ENCODE measurements at regions not wholly inside any gene's neighbourhood (a gene's known extent, or its start where the extent isn't known, plus 50 kb on each side); places are given as distances from the start of the nearest gene placed in this dataset.

DNA sequence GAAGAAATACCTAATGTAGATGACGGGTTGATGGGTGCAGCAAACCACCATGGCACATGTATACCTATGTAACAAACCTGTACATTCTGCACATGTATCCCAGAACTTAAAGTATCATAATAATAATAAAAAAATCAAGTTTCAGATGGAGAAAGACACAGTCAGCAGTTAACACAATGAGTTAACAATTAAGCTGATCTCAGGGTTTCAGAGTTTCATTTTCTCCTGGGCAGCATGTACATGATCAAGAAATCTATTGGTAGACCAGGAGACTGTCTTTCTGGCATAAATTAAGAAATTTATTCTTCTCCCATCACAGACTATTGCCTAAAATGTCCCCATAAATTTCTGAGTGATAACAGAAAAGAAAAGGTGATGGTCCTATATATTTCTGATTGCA lies 155.3 kb downstream of the RAD51AP2 start:
- Histone ChIP-seq H3K4me3 (replicated peaks in 1 of 2; ENCODE audit: low read depth in 1 of 2, low read length in 2 of 2) (no peak overlapping the region), H3K27ac (ENCODE audit: low read depth, low read length) (no peak overlapping the region), H3K4me2 (ENCODE audit: low read length) (no peak overlapping the region), H3K79me2 (ENCODE audit: insufficient read depth, low read length) (no peaks in the 10 kb centered on the region), H3K9ac (ENCODE audit: low read length) (no peak overlapping the region), H3K9me3 (ENCODE audit: control insufficient read depth in 1 of 2, insufficient read depth in 1 of 2, low read depth in 1 of 2, low read length in 2 of 2) (no peaks in the 10 kb centered on the region), H3K36me3 (ENCODE audit: control insufficient read depth in 1 of 2, insufficient read depth in 2 of 2, low read length in 2 of 2) (no peaks in the 10 kb centered on the region), H3K27me3 (ENCODE audit: insufficient read depth, low read length) (peaks cover 4% of the 10 kb centered on the region; the same call in 1 of the 2 replicates), H3K9me2 (ENCODE audit: insufficient read depth) (no peaks in the 10 kb centered on the region), H2AFZ (ENCODE audit: low read depth, low read length, poor library complexity, severe bottlenecking) (no peak overlapping the region), H4K20me1 (ENCODE audit: insufficient read depth) (no peaks in the 10 kb centered on the region), H3K4me1 (ENCODE audit: control insufficient read depth in 1 of 2, insufficient read depth in 2 of 2, low read length in 2 of 2) (no peaks in the 10 kb centered on the region)
- intact Hi-C loops (cut with micrococcal nuclease), result no loop called here
- RAD21 ChIA-PET (ENCODE audit: low non-redundant PET in 1 of 2, low total read pairs in 2 of 2, uncharacterized antibody in 2 of 2, unreplicated experiment in 2 of 2), result no interaction called here
- CTCF ChIA-PET, result no interaction called here
- ATAC-seq (no peak), DNase-seq (ENCODE audit: low read depth, low spot score) (no peak)
- POLR2A ChIA-PET, result no interaction called here
- TF ChIP-seq JUND (IDR thresholded peaks at IDR 0.05) (no peak), SP1 (IDR thresholded peaks at IDR 0.05; ENCODE audit: low read depth) (no peak), SRF (IDR thresholded peaks at IDR 0.05; ENCODE audit: low read depth) (no peak), CBX3 (IDR thresholded peaks at IDR 0.05; ENCODE audit: low read depth) (no peak), POLR2AphosphoS5 (IDR thresholded peaks at IDR 0.05; ENCODE audit: low read depth, low read length) (no peak), ELF1 (IDR thresholded peaks at IDR 0.05; ENCODE audit: borderline replicate concordance, low read depth) (no peak), CEBPB (IDR thresholded peaks at IDR 0.05; ENCODE audit: low read depth) (no peak), EGR1 (IDR thresholded peaks at IDR 0.05; ENCODE audit: low read depth) (no peak), YY1 (IDR thresholded peaks at IDR 0.05; ENCODE audit: extremely low read depth, insufficient replicate concordance, low read depth, low read length) (no peak), ATF3 (IDR thresholded peaks at IDR 0.05) (no peak), TCF7L2 (IDR thresholded peaks at IDR 0.05; ENCODE audit: borderline replicate concordance, extremely low read depth, insufficient read depth, insufficient read length) (no peak), POLR2A (IDR thresholded peaks at IDR 0.05; ENCODE audit: borderline replicate concordance, extremely low read depth, insufficient read depth, insufficient read length) (no peak), ZNF274 (IDR thresholded peaks at IDR 0.05; ENCODE audit: low read depth, low read length) (no peak), CTCF (IDR thresholded peaks at IDR 0.05 in 2 of 3, conservative IDR thresholded peaks at IDR 0.05 in 1 of 3; ENCODE audit: borderline replicate concordance in 1 of 3, insufficient read depth in 1 of 3, low read depth in 2 of 3, low read length in 2 of 3) (no peak), ZFX (IDR thresholded peaks at IDR 0.05) (no peak), EZH2phosphoT487 (IDR thresholded peaks at IDR 0.05; ENCODE audit: borderline replicate concordance) (no peak), SIN3A (IDR thresholded peaks at IDR 0.05; ENCODE audit: low read depth) (no peak)
- TF ChIP-seq, protein P1, sequence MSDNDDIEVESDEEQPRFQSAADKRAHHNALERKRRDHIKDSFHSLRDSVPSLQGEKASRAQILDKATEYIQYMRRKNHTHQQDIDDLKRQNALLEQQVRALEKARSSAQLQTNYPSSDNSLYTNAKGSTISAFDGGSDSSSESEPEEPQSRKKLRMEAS (IDR thresholded peaks at IDR 0.05), result no peak
- TF ChIP-seq, protein P2, sequence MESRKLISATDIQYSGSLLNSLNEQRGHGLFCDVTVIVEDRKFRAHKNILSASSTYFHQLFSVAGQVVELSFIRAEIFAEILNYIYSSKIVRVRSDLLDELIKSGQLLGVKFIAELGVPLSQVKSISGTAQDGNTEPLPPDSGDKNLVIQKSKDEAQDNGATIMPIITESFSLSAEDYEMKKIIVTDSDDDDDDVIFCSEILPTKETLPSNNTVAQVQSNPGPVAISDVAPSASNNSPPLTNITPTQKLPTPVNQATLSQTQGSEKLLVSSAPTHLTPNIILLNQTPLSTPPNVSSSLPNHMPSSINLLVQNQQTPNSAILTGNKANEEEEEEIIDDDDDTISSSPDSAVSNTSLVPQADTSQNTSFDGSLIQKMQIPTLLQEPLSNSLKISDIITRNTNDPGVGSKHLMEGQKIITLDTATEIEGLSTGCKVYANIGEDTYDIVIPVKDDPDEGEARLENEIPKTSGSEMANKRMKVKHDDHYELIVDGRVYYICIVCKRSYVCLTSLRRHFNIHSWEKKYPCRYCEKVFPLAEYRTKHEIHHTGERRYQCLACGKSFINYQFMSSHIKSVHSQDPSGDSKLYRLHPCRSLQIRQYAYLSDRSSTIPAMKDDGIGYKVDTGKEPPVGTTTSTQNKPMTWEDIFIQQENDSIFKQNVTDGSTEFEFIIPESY (IDR thresholded peaks at IDR 0.05; ENCODE audit: extremely low read depth, insufficient replicate concordance, low read length), result no peak
- no TSS peak for BruUV-seq (replicated peaks)

Data from HCT116 (cell line).